GM12878 (cell line): ENCODE measurements at regions not wholly inside any gene's neighbourhood (a gene's known extent, or its start where the extent isn't known, plus 50 kb on each side); places are given as distances from the start of the nearest gene placed in this dataset.
"Not testable (repeated sequence)": the region's sequence is repeated elsewhere in the genome, so short reads cannot be mapped to it uniquely, and the experiment has no call there.

Source experiments
- ATAC-seq: fragments of 200-7000 bp; cut with Tn5 transposase; 3 replicates; pipeline ENCODE4 v1.9.1; 2020; ENCODE audit warnings: mild to moderate bottlenecking, moderate library complexity
- BruUV-seq: library from RNA; stranded (reverse); fragments of 400-500 nt; replicated peaks from 2 replicates; lab custom pipeline; 2021; lab: Mats Ljungman, UMichigan
- CTCF ChIA-PET: fragments of 300-600 bp; sonication (Branson Sonifier 250); formaldehyde crosslinking; extraction: SDS; loops from one replicate; lab custom pipeline; 2021; ENCODE audit warnings: inconsistent platforms; lab: Yijun Ruan, JAX
- POLR2A ChIA-PET: fragments of 350-600 bp; formaldehyde crosslinking; extraction: SDS; loops from one replicate; lab custom pipeline; 2021; ENCODE audit warnings: inconsistent platforms; lab: Charles Lee
- RAD21 ChIA-PET: fragments of 300-600 bp; sonication (Branson Sonifier 250); formaldehyde crosslinking; loops from one replicate; lab custom pipeline; 2023; ENCODE audit warnings: antibody characterized with exemption; ENCODE audit not compliant: unreplicated experiment; lab: Charles Lee
- SMC1A ChIA-PET: fragments of 300-600 bp; sonication (Branson Sonifier 250); formaldehyde crosslinking; loops from one replicate; lab custom pipeline; 2023; ENCODE audit not compliant: unreplicated experiment, uncharacterized antibody; lab: Charles Lee
- DNase-seq: peaks from one replicate; pipeline ENCODE4 v3.0.0-alpha.2; 2011; ENCODE audit warnings: low read depth, low spot score
- FAIRE-seq: peaks from 3 replicates; lab custom pipeline; 2011; peaks lifted over from hg19 to GRCh38; lab: Jason Lieb, UNC
- H2AFZ ChIP-seq: 2 replicates; pipeline ENCODE4 v1.6.0; 2011; ENCODE audit warnings: low read depth, low read length, control low read depth; ENCODE audit not compliant: control insufficient read depth
- H3K27ac ChIP-seq: 2 replicates; pipeline ENCODE4 v1.5.1; 2011; ENCODE audit warnings: control low read depth; ENCODE audit not compliant: control insufficient read depth, insufficient read depth
- H3K27me3 ChIP-seq, 2 experiments: replicated peaks in 1 of 2; 2 replicates each; pipeline versions ENCODE4 v1.6.0 to v1.6.1; 2011; ENCODE audit warnings: low read length in 1 of 2; ENCODE audit not compliant: control insufficient read depth in 2 of 2, insufficient read depth in 2 of 2
- H3K36me3 ChIP-seq, 2 experiments: 2 replicates each; pipeline ENCODE4 v1.5.1; 2011; ENCODE audit warnings: low read length in 1 of 2; ENCODE audit not compliant: control insufficient read depth in 2 of 2, insufficient read depth in 2 of 2
- H3K4me1 ChIP-seq: 2 replicates; pipeline ENCODE4 v1.6.1; 2011; ENCODE audit warnings: mild to moderate bottlenecking, low read length, moderate library complexity, mixed read lengths; ENCODE audit not compliant: control insufficient read depth, insufficient read depth
- H3K4me2 ChIP-seq: 2 replicates; pipeline ENCODE4 v1.6.0; 2011; ENCODE audit warnings: control low read depth; ENCODE audit not compliant: control insufficient read depth, insufficient read depth
- H3K4me3 ChIP-seq: fragments of 200-600 bp; sonication (generic); 2 replicates; pipeline ENCODE4 v1.5.1; 2016
- H3K79me2 ChIP-seq: 2 replicates; pipeline ENCODE4 v1.6.0; 2011; ENCODE audit warnings: low read length; ENCODE audit not compliant: control insufficient read depth, insufficient read depth
- H3K9ac ChIP-seq: 2 replicates; pipeline ENCODE4 v1.8.0; 2011; ENCODE audit warnings: low read length, control low read depth, mixed read lengths; ENCODE audit not compliant: control insufficient read depth, insufficient read depth
- H3K9me3 ChIP-seq: replicated peaks from 3 replicates; pipeline ENCODE4 v1.5.1; 2011; ENCODE audit warnings: mild to moderate bottlenecking, low read length; ENCODE audit not compliant: control insufficient read depth, insufficient read depth
- H4K20me1 ChIP-seq: 2 replicates; pipeline ENCODE4 v1.6.0; 2011; ENCODE audit not compliant: control insufficient read depth, insufficient read depth
- FOS ChIP-seq: IDR thresholded peaks from 3 replicates; pipeline ENCODE4 v1.6.1; 2011; ENCODE audit warnings: borderline replicate concordance; ENCODE audit not compliant: insufficient read length; ENCODE audit errors: extremely low read depth
- PAX5 ChIP-seq: IDR thresholded peaks from 2 replicates; pipeline ENCODE4 v1.6.1; 2011; ENCODE audit warnings: low read depth, low read length, borderline replicate concordance
- SPI1 ChIP-seq: IDR thresholded peaks from 2 replicates; pipeline ENCODE4 v1.6.1; 2011; ENCODE audit warnings: low read depth, mild to moderate bottlenecking, low read length, moderate library complexity, borderline replicate concordance; ENCODE audit not compliant: insufficient read depth
- YY1 ChIP-seq: IDR thresholded peaks from 2 replicates; pipeline ENCODE4 v1.6.1; 2011; ENCODE audit warnings: low read depth, mild to moderate bottlenecking, low read length
- WGBS: methylation state at CpG from one replicate; pipeline ENCODE4 v1.1.6; 2016; ENCODE audit warnings: low lambda C conversion rate; ENCODE audit not compliant: insufficient replicate concordance, insufficient coverage; ENCODE audit errors: missing lambda C conversion rate; 5-methylcytosine and 5-hydroxymethylcytosine counted together
- in situ Hi-C: fragments of 300-500 bp; cut with MboI; formaldehyde crosslinking; loops from 9 replicates; pipeline ENCODE4 v1.14.3; 2018; ENCODE audit warnings: mixed read lengths
- intact Hi-C: fragments of 100-400 bp; cut with micrococcal nuclease; formaldehyde crosslinking; loops from one replicate; pipeline ENCODE4 v1.14.2; 2022; ENCODE audit not compliant: unreplicated experiment
- TF ChIP-seq, protein P1 (sequence below): fragments of 450-650 bp; IDR thresholded peaks from 2 replicates; pipeline ENCODE4 v1.6.1; 2017; ENCODE audit warnings: low read depth, mild to moderate bottlenecking, moderate library complexity

- no peak overlapping the region for H3K27ac ChIP-seq
- intact Hi-C loops = no loop called here
- peaks cover under 1% of the 10 kb centered on the region; the same call in 2 of the 3 replicates for H3K9me3 ChIP-seq
- POLR2A ChIA-PET = no interaction called here
- no peaks in the 10 kb centered on the region for H3K4me1 ChIP-seq
- in situ Hi-C loops = no loop called here
- SMC1A ChIA-PET = no interaction called here
- BruUV-seq = no TSS peak
- CTCF ChIA-PET = no interaction called here
- H3K4me3 ChIP-seq = no peak overlapping the region
- RAD21 ChIA-PET = no interaction called here
- TF ChIP-seq PAX5 (no peak), FOS (no peak), YY1 (no peak), SPI1 (peak; percentile 4; the same call in 1 of the 2 replicates)
- TF ChIP-seq, protein P1, sequence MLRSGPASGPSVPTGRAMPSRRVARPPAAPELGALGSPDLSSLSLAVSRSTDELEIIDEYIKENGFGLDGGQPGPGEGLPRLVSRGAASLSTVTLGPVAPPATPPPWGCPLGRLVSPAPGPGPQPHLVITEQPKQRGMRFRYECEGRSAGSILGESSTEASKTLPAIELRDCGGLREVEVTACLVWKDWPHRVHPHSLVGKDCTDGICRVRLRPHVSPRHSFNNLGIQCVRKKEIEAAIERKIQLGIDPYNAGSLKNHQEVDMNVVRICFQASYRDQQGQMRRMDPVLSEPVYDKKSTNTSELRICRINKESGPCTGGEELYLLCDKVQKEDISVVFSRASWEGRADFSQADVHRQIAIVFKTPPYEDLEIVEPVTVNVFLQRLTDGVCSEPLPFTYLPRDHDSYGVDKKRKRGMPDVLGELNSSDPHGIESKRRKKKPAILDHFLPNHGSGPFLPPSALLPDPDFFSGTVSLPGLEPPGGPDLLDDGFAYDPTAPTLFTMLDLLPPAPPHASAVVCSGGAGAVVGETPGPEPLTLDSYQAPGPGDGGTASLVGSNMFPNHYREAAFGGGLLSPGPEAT = no peak
- no peak for FAIRE-seq
- H3K36me3 ChIP-seq = no peaks in the 10 kb centered on the region
- H3K27me3 ChIP-seq = no peaks in the 10 kb centered on the region
- no peak overlapping the region for H3K4me2 ChIP-seq
- no peaks in the 10 kb centered on the region for H4K20me1 ChIP-seq
- no peak for DNase-seq
- 44% methylated on average over 12 of the region's 15 CpGs for WGBS
- no peak overlapping the region for H3K9ac ChIP-seq
- no peaks in the 10 kb centered on the region for H3K79me2 ChIP-seq
- H2AFZ ChIP-seq = no peak overlapping the region
- peak; percentile 55 for ATAC-seq
Observed at GRCh38 chr11:70901951-70902521, 350.3 kb downstream of the SHANK2 start.

DNA sequence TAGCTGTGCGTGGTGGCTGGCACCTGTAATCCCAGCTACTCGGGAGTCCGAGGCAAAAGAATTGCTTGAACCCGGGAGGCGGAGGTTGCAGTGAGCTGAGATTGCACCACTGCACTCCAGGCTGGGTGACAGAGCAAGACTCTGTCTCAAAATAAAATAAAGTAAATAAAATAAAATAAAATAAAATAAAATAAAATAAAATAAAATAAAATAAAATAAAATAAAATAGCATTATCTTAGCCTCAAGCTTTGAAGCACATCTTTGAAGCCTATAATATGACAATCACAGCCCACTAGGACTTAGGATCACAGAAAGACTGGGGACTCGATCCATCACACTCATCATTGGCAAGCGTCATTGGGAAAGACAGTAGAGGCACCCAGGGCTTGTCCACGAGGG is 349.1 kb downstream of the SHANK2 start:
- FAIRE-seq, RAD21 ChIA-PET, H3K9me3 ChIP-seq, ATAC-seq, H3K4me2 ChIP-seq, H3K27me3 ChIP-seq, H4K20me1 ChIP-seq, in situ Hi-C loops, DNase-seq, H3K79me2 ChIP-seq, SMC1A ChIA-PET, H3K36me3 ChIP-seq, H3K4me3 ChIP-seq, H3K4me1 ChIP-seq, H2AFZ ChIP-seq, POLR2A ChIA-PET, BruUV-seq, H3K9ac ChIP-seq, intact Hi-C loops, H3K27ac ChIP-seq: not testable (repeated sequence)
- CTCF ChIA-PET = interaction anchor here (0.6 kb wide), 1 partner anchor 520 kb away, joined by 3 read pairs; no protein-coding TSS in a partner anchor
- 42% methylated on average over 8 of the region's 8 CpGs for WGBS
